NCI-H187 treated with DMSO at 0.1 percent for 48 hours (cell line): ENCODE measurements at regions not wholly inside any gene's neighbourhood (a gene's known extent, or its start where the extent isn't known, plus 50 kb on each side); places are given as distances from the start of the nearest gene placed in this dataset.

Experiments used
- DNase-seq: peaks from one replicate; lab custom pipeline; 2025; lab: John Stamatoyannopoulos, UW

GRCh38 chr6:96465321-96465903 is 56.2 kb upstream of the UFL1 start:
- no peak for DNase-seq

- DNase-seq = no peak
These were observed 55.3 kb upstream of the UFL1 start for GRCh38 chr6:96466147-96466863.

- no peak for DNase-seq
These were observed 53.8 kb upstream of the UFL1 start for GRCh38 chr6:96467814-96468213.

GRCh38 chr6:96468281-96468680 is 53.3 kb upstream of the UFL1 start:
- no peak for DNase-seq

GRCh38 chr6:96468681-96469224 is 52.9 kb upstream of the UFL1 start:
- DNase-seq = peak; percentile 3

- DNase-seq = no peak
These were observed 52.3 kb upstream of the UFL1 start for GRCh38 chr6:96469312-96469711.

GRCh38 chr6:96470296-96470695 is 51.3 kb upstream of the UFL1 start:
- DNase-seq = no peak
